Omental fat pad (tissue), 3 donors: ENCODE measurements at regions not wholly inside any gene's neighbourhood (a gene's known extent, or its start where the extent isn't known, plus 50 kb on each side); places are given as distances from the start of the nearest gene placed in this dataset. TPM values are rescaled to one million over a fixed set of nuclear protein-coding genes. Genes with fewer than 3 reads are reported as not detected.

Experiments used
- ATAC-seq: fragments of 150-250 bp; one replicate; pipeline ENCODE4 v1.9.1; 2016; ENCODE audit warnings: mild to moderate bottlenecking, moderate library complexity; ENCODE audit not compliant: low FRiP score
- DNase-seq: peaks from one replicate; pipeline ENCODE4 v3.0.0-alpha.2; 2019; ENCODE audit warnings: low spot score
- CTCF ChIP-seq, 3 donors: fragments of 450-650 bp; IDR thresholded peaks; one replicate each; pipeline ENCODE4 v1.5.1; 2016 to 2017; ENCODE audit warnings: antibody characterized with exemption in 3 of 3, mild to moderate bottlenecking in 3 of 3, moderate library complexity in 2 of 3
- small RNA-seq: library from RNA; depleted of rRNA; stranded (forward); fragments of <200 nt; gene quantifications from one replicate; pipeline ENCODE3, GENCODE V24; 2016

DNA sequence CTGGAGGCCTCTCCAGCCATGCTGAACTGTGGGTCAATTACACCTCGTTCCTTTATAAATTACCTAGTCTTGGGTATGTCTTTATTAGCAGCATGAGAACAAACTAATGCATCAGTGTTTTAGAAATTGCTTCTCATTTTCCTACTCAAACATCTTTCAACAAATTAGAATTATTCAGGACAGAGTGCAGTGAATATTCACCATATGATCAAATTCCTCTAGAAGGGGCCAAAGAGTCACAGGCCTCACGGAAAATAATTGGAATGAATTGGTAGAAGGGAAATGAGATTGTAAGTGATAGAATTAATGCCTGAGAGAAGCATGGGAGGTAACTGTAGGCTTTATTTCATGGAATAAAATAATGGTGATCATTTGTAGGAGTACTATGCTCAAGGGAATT is 50.5 kb upstream of the CDH11 start:
- no peak for TF ChIP-seq CTCF (IDR thresholded peaks at IDR 0.05)

More for the DNA sequence above, 50.5 kb upstream of the CDH11 start:
- no peak for DNase-seq
- ATAC-seq = no peak

Small RNA genes in the stretch of these regions (small RNA-seq; reads per million reads assigned to genes)
- not detected for gene AC025281.1
- not detected for gene RNA5SP428
